CD14-positive monocyte (primary cell): ENCODE measurements at regions not wholly inside any gene's neighbourhood (a gene's known extent, or its start where the extent isn't known, plus 50 kb on each side); places are given as distances from the start of the nearest gene placed in this dataset.

Experiments used
- DNase-seq, 3 donors: peaks; one replicate each; pipeline ENCODE4 v3.0.0-alpha.2; 2011 to 2022
- H2AFZ ChIP-seq: 2 replicates; pipeline ENCODE4 v1.6.0; 2012; ENCODE audit warnings: mild to moderate bottlenecking, low read depth, low read length, inconsistent platforms; ENCODE audit not compliant: insufficient read depth, poor library complexity, severe bottlenecking
- H3K27ac ChIP-seq, 2 donors: 1 replicate in 1 of 2; 2 replicates in 1 of 2; pipeline ENCODE4 v1.5.1; 2012 to 2013; ENCODE audit warnings: low read length in 2 of 2, control low read depth in 1 of 2, inconsistent platforms in 1 of 2, low read depth in 1 of 2, mild to moderate bottlenecking in 1 of 2
- H3K27me3 ChIP-seq, 2 donors: one replicate each; pipeline versions ENCODE4 v1.6.0 to v1.6.1; 2011 to 2013; ENCODE audit warnings: low read length in 2 of 2; ENCODE audit not compliant: control insufficient read depth in 2 of 2, insufficient read depth in 2 of 2
- H3K36me3 ChIP-seq, 2 donors: replicated peaks in 1 of 2; 1 replicate in 1 of 2; 2 replicates in 1 of 2; pipeline versions ENCODE4 v1.5.1 to v1.6.1; 2012 to 2013; ENCODE audit warnings: low read length in 2 of 2, control low read depth in 1 of 2, inconsistent platforms in 1 of 2, mild to moderate bottlenecking in 1 of 2; ENCODE audit not compliant: insufficient read depth in 2 of 2, control insufficient read depth in 1 of 2
- H3K4me1 ChIP-seq, 2 donors: 1 replicate in 1 of 2; 2 replicates in 1 of 2; pipeline versions ENCODE4 v1.5.1 to v1.6.1; 2012 to 2013; ENCODE audit warnings: low read length in 2 of 2, control low read depth in 1 of 2, inconsistent platforms in 1 of 2, mild to moderate bottlenecking in 1 of 2, moderate library complexity in 1 of 2; ENCODE audit not compliant: insufficient read depth in 2 of 2, control insufficient read depth in 1 of 2
- H3K4me2 ChIP-seq: replicated peaks from 2 replicates; pipeline ENCODE3; 2012; ENCODE audit warnings: low read length, moderate library complexity, mild to moderate bottlenecking; ENCODE audit not compliant: poor library complexity, severe bottlenecking; ENCODE audit errors: extremely low read depth
- H3K4me3 ChIP-seq, 3 experiments: fragments of 200-600 bp in 1 of 3; sonication (generic) in 1 of 3; replicated peaks in 1 of 3; 1 replicate in 2 of 3; 2 replicates in 1 of 3; pipeline ENCODE4 v1.5.1; 2011 to 2013; ENCODE audit warnings: low read length in 3 of 3, mild to moderate bottlenecking in 3 of 3, control low read depth in 2 of 3, low read depth in 2 of 3, inconsistent platforms in 1 of 3, moderate library complexity in 1 of 3
- H3K79me2 ChIP-seq: 2 replicates; pipeline ENCODE4 v1.6.0; 2012; ENCODE audit warnings: mild to moderate bottlenecking, control low read depth, inconsistent platforms, low read length, moderate library complexity; ENCODE audit not compliant: insufficient read depth
- H3K9ac ChIP-seq: 2 replicates; pipeline ENCODE4 v1.6.0; 2017; ENCODE audit warnings: low read length, mild to moderate bottlenecking; ENCODE audit not compliant: insufficient read depth, poor library complexity, severe bottlenecking
- H3K9me3 ChIP-seq, 2 donors: replicated peaks in 1 of 2; 1 replicate in 1 of 2; 2 replicates in 1 of 2; pipeline versions ENCODE4 v1.5.1 to v1.6.1; 2012 to 2013; ENCODE audit warnings: low read length in 2 of 2, control low read depth in 1 of 2; ENCODE audit not compliant: control insufficient read depth in 1 of 2, insufficient read depth in 1 of 2
- H4K20me1 ChIP-seq: 2 replicates; pipeline ENCODE4 v1.6.0; 2012; ENCODE audit warnings: mild to moderate bottlenecking, low read length, control low read depth, moderate library complexity; ENCODE audit not compliant: insufficient read depth
- H3K27ac Mint-ChIP-seq, 7 donors: one replicate each; pipeline ENCODE4 v1.8.0; 2020; ENCODE audit warnings: mild to moderate bottlenecking in 7 of 7, mixed read lengths in 7 of 7, moderate library complexity in 6 of 7, inconsistent platforms in 2 of 7
- H3K27me3 Mint-ChIP-seq, 3 donors: one replicate each; pipeline ENCODE4 v1.8.0; 2021 to 2022; ENCODE audit warnings: low read depth in 3 of 3, mild to moderate bottlenecking in 3 of 3, mixed read lengths in 3 of 3, moderate library complexity in 3 of 3, inconsistent platforms in 1 of 3
- H3K36me3 Mint-ChIP-seq, 2 donors: one replicate each; pipeline ENCODE4 v1.8.0; 2020; ENCODE audit warnings: mixed read lengths in 2 of 2, inconsistent platforms in 1 of 2, mild to moderate bottlenecking in 1 of 2
- H3K4me1 Mint-ChIP-seq: one replicate; pipeline ENCODE4 v1.8.0; 2020; ENCODE audit warnings: mild to moderate bottlenecking, mixed read lengths
- H3K4me3 Mint-ChIP-seq, 2 donors: one replicate each; pipeline ENCODE4 v1.8.0; 2020; ENCODE audit warnings: mild to moderate bottlenecking in 2 of 2, mixed read lengths in 2 of 2, moderate library complexity in 1 of 2
- H3K9me3 Mint-ChIP-seq, 7 donors: one replicate each; pipeline ENCODE4 v1.8.0; 2020 to 2022; ENCODE audit warnings: mixed read lengths in 7 of 7, mild to moderate bottlenecking in 6 of 7, moderate library complexity in 6 of 7, inconsistent platforms in 2 of 7
- WGBS: methylation state at CpG from one replicate; pipeline ENCODE4 v1.1.5; 2013; ENCODE audit warnings: missing lambda C conversion rate; ENCODE audit not compliant: insufficient coverage; 5-methylcytosine and 5-hydroxymethylcytosine counted together
- intact Hi-C, 2 donors: fragments of 100-400 bp; cut with micrococcal nuclease; formaldehyde crosslinking; loops; one replicate each; pipeline versions ENCODE4 v1.15.0 to v1.15.1; 2023
- TF ChIP-seq, protein P1 (sequence below): fragments of 200-600 bp; IDR thresholded peaks from one replicate; pipeline ENCODE4 v1.8.0; 2022; ENCODE audit warnings: antibody characterized with exemption, mild to moderate bottlenecking

DNA sequence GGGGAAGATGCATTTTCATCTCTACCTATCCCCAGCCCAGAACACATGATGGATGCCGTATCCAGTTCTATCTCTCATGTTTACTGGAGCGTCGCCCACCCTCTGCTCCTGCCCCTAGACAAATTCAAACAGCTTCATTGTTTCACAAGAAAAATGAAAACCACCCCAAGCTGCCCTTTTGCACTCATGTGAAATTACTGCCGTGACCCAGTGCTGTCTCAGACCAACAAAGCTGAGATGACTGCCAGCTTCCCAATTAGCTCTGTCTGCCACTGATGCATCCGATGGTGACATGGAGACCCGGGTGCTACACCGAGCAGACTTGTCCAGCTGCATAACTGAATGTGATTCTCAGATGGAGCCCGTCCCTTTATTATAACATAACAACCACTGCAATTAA lies 67.7 kb downstream of the FOXI2 start:
- no peaks in the 10 kb centered on the region for H3K4me1 Mint-ChIP-seq
- Histone ChIP-seq H3K4me3 (no peak overlapping the region), H4K20me1 (no peaks in the 10 kb centered on the region), H2AFZ (no peak overlapping the region), H3K9ac (no peak overlapping the region), H3K4me1 (no peaks in the 10 kb centered on the region), H3K4me2 (no peak overlapping the region), H3K79me2 (no peaks in the 10 kb centered on the region), H3K9me3 (no peaks in the 10 kb centered on the region), H3K27me3 (no peaks in the 10 kb centered on the region), H3K27ac (no peak overlapping the region), H3K36me3 (no peaks in the 10 kb centered on the region)
- peaks cover 0 to 3% (median 0%) of the 10 kb centered on the region in 7 donors for H3K9me3 Mint-ChIP-seq
- intact Hi-C loops, result no loop called here
- WGBS, result 100% methylated on average over 5 of the region's 8 CpGs
- TF ChIP-seq, protein P1, sequence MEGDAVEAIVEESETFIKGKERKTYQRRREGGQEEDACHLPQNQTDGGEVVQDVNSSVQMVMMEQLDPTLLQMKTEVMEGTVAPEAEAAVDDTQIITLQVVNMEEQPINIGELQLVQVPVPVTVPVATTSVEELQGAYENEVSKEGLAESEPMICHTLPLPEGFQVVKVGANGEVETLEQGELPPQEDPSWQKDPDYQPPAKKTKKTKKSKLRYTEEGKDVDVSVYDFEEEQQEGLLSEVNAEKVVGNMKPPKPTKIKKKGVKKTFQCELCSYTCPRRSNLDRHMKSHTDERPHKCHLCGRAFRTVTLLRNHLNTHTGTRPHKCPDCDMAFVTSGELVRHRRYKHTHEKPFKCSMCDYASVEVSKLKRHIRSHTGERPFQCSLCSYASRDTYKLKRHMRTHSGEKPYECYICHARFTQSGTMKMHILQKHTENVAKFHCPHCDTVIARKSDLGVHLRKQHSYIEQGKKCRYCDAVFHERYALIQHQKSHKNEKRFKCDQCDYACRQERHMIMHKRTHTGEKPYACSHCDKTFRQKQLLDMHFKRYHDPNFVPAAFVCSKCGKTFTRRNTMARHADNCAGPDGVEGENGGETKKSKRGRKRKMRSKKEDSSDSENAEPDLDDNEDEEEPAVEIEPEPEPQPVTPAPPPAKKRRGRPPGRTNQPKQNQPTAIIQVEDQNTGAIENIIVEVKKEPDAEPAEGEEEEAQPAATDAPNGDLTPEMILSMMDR, result no peak
- H3K4me3 Mint-ChIP-seq, result no peak overlapping the region
- no peaks in the 10 kb centered on the region for H3K36me3 Mint-ChIP-seq
- H3K27me3 Mint-ChIP-seq, result peaks cover 0 to 5% (median 4%) of the 10 kb centered on the region in 3 donors
- no peak overlapping the region for H3K27ac Mint-ChIP-seq
- no peak for DNase-seq

DNA sequence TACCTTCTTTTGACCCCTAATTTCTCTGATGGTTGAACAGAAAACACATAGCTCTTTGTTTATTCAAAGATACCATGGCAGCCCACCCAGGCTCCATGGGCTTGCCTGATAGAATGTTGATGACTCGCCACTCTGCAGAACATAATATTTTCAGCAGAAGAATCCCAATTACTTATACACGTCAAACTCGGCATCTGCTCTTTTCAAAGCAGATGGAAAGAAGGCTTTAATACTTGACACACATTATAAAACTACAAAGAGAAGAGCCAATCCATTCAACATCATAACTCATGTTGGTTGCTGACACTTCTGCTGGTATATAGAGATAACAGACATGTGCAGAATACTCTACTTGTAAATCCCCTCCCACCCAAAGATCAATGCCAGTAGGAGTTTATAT lies 69.0 kb downstream of the FOXI2 start:
- H3K36me3 Mint-ChIP-seq, result no peaks in the 10 kb centered on the region
- intact Hi-C loops, result no loop called here

More for the DNA sequence above, 69.0 kb downstream of the FOXI2 start:
- no peak for DNase-seq
- H3K79me2 ChIP-seq, result no peaks in the 10 kb centered on the region
- no peak overlapping the region for H2AFZ ChIP-seq
- no peaks in the 10 kb centered on the region for H4K20me1 ChIP-seq
- no peak overlapping the region for H3K4me2 ChIP-seq
- peaks cover 0 to 5% (median 5%) of the 10 kb centered on the region in 3 donors for H3K27me3 Mint-ChIP-seq
- no peaks in the 10 kb centered on the region for H3K27me3 ChIP-seq
- no peak overlapping the region for H3K27ac Mint-ChIP-seq
- H3K9me3 Mint-ChIP-seq, result peaks cover 0 to 7% (median 0%) of the 10 kb centered on the region in 7 donors
- no peaks in the 10 kb centered on the region for H3K4me1 ChIP-seq
- no peak overlapping the region for H3K27ac ChIP-seq
- H3K36me3 ChIP-seq, result no peaks in the 10 kb centered on the region
- H3K4me3 Mint-ChIP-seq, result no peak overlapping the region
- H3K9ac ChIP-seq, result no peak overlapping the region
- TF ChIP-seq, protein P1, result no peak
- H3K9me3 ChIP-seq, result no peaks in the 10 kb centered on the region
- no peak overlapping the region for H3K4me3 ChIP-seq
- WGBS, result 100% methylated on average over 1 of the region's 3 CpGs
- H3K4me1 Mint-ChIP-seq, result no peaks in the 10 kb centered on the region
